ENCODE measurements at regions not wholly inside any gene's neighbourhood (a gene's known extent, or its start where the extent isn't known, plus 50 kb on each side); places are given as distances from the start of the nearest gene placed in this dataset.

DNA sequence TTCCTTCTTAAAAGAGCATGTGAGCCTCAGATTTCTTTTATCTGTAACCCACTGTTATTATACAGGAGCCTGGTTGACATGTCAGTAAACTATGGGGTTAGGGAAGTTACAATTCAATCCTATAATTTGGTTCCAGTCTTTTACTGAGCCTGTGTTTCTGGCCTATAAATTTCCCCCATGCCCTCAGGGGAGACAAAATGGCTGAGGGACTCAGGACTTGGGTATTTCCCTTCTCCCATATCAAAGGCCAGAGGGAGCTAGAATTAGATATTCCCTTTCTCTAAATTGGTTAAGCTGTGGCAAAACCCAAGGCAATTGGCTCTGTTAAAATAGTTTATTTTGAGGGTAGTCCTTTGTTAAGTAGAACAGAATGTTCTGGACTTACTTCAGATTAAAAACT is 823.2 kb downstream of the TLE1 start:
- DNase-seq = no peak

DNA sequence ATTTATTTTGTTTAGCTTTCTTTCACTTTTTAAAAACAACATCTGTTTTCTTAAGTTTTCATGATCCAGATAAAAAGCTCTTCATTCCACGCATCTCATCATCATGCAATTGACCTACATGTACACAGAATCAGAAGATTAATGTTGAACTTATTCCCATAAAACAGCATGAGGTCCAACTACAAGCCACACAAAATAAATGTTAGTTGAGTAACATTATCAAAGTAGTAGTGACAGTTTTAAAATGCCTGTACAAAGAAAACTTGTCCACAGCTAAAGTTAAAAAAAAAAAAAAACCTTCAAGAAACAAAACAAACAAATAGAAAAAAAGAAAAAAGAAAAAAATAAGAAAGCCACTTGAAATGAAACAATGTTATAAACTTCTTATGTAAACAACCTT is 846.3 kb downstream of the TLE1 start:
- no peak overlapping the region for H3K27ac ChIP-seq (ENCODE audit: insufficient read depth, low read length, poor library complexity, severe bottlenecking)
- no peak overlapping the region for H3K4me3 ChIP-seq (ENCODE audit: insufficient read depth, low read depth, low read length, poor library complexity, severe bottlenecking)
- no peak for DNase-seq
- H3K36me3 ChIP-seq (ENCODE audit: control insufficient read depth, insufficient read depth, low read length) = no peaks in the 10 kb centered on the region
- H3K9me3 ChIP-seq (ENCODE audit: control insufficient read depth, low read length) = no peaks in the 10 kb centered on the region
- H3K4me1 ChIP-seq (ENCODE audit: control insufficient read depth, insufficient read depth, low read length, poor library complexity, severe bottlenecking) = no peaks in the 10 kb centered on the region
- no peaks in the 10 kb centered on the region for H3K27me3 ChIP-seq (replicated peaks; ENCODE audit: control insufficient read depth, insufficient read depth, low read length, poor library complexity, severe bottlenecking)

More for the DNA sequence above, 823.2 kb downstream of the TLE1 start:
- H3K4me3 ChIP-seq (ENCODE audit: insufficient read depth, low read depth, low read length, poor library complexity, severe bottlenecking) = no peak overlapping the region
- no peaks in the 10 kb centered on the region for H3K4me1 ChIP-seq (ENCODE audit: control insufficient read depth, insufficient read depth, low read length, poor library complexity, severe bottlenecking)
- H3K27ac ChIP-seq (ENCODE audit: insufficient read depth, low read length, poor library complexity, severe bottlenecking) = no peak overlapping the region
- H3K36me3 ChIP-seq (ENCODE audit: control insufficient read depth, insufficient read depth, low read length) = no peaks in the 10 kb centered on the region
- no peaks in the 10 kb centered on the region for H3K9me3 ChIP-seq (ENCODE audit: control insufficient read depth, low read length)
- no peaks in the 10 kb centered on the region for H3K27me3 ChIP-seq (replicated peaks; ENCODE audit: control insufficient read depth, insufficient read depth, low read length, poor library complexity, severe bottlenecking)

DNA sequence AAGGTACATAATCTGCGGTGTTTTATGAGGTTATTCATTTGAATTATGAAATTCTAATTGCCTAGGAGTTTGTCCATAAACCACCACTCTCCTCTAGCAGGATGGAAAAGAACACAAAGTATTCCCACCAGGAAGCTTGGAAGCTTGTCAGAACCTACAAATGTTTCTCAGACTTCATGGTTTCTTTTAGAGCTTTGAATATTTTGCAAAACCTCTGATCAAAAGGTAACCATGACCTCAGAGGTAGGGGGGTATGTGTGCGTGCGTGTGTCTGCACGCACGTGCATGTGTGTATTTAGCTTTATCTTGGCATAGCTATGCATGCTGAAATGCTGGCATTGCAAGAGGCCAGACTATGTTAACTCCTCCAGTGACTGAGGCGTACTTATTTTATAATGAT is 847.0 kb downstream of the TLE1 start:
- Histone ChIP-seq H3K36me3 (ENCODE audit: control insufficient read depth, insufficient read depth, low read length) (no peaks in the 10 kb centered on the region), H3K27me3 (replicated peaks; ENCODE audit: control insufficient read depth, insufficient read depth, low read length, poor library complexity, severe bottlenecking) (no peaks in the 10 kb centered on the region), H3K27ac (ENCODE audit: insufficient read depth, low read length, poor library complexity, severe bottlenecking) (no peak overlapping the region), H3K4me3 (ENCODE audit: insufficient read depth, low read depth, low read length, poor library complexity, severe bottlenecking) (no peak overlapping the region), H3K9me3 (ENCODE audit: control insufficient read depth, low read length) (no peaks in the 10 kb centered on the region), H3K4me1 (ENCODE audit: control insufficient read depth, insufficient read depth, low read length, poor library complexity, severe bottlenecking) (no peaks in the 10 kb centered on the region)
- DNase-seq = no peak

DNA sequence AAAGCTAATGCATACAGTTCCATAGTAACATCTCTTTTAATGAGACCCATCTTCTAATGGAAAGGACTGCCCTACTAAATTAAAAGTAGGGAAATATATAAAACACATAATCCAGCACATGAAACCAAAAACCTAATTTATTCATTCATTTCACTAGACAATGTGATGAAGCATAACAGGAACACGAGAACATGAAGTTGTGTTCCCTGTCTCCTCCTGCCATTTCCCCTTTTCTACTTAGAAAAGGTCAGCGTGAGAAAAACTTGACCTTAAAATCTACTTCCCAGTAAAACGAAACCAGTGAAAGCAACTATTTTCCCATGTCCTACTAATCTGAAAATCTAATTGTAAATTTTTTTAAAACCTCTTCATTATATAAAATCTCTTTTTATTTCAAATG is 847.5 kb downstream of the TLE1 start:
- H3K9me3 ChIP-seq (ENCODE audit: control insufficient read depth, low read length) = no peaks in the 10 kb centered on the region
- H3K36me3 ChIP-seq (ENCODE audit: control insufficient read depth, insufficient read depth, low read length) = no peaks in the 10 kb centered on the region
- no peaks in the 10 kb centered on the region for H3K27me3 ChIP-seq (replicated peaks; ENCODE audit: control insufficient read depth, insufficient read depth, low read length, poor library complexity, severe bottlenecking)
- H3K4me3 ChIP-seq (ENCODE audit: insufficient read depth, low read depth, low read length, poor library complexity, severe bottlenecking) = no peak overlapping the region
- H3K4me1 ChIP-seq (ENCODE audit: control insufficient read depth, insufficient read depth, low read length, poor library complexity, severe bottlenecking) = no peaks in the 10 kb centered on the region
- H3K27ac ChIP-seq (ENCODE audit: insufficient read depth, low read length, poor library complexity, severe bottlenecking) = no peak overlapping the region
- DNase-seq = no peak

- H3K4me3 ChIP-seq (ENCODE audit: insufficient read depth, low read depth, low read length, poor library complexity, severe bottlenecking) = no peak overlapping the region
- H3K9me3 ChIP-seq (ENCODE audit: control insufficient read depth, low read length) = no peaks in the 10 kb centered on the region
- no peaks in the 10 kb centered on the region for H3K27me3 ChIP-seq (replicated peaks; ENCODE audit: control insufficient read depth, insufficient read depth, low read length, poor library complexity, severe bottlenecking)
- no peaks in the 10 kb centered on the region for H3K36me3 ChIP-seq (ENCODE audit: control insufficient read depth, insufficient read depth, low read length)
- H3K4me1 ChIP-seq (ENCODE audit: control insufficient read depth, insufficient read depth, low read length, poor library complexity, severe bottlenecking) = no peaks in the 10 kb centered on the region
- no peak overlapping the region for H3K27ac ChIP-seq (ENCODE audit: insufficient read depth, low read length, poor library complexity, severe bottlenecking)
- DNase-seq = no peak
Observed at GRCh38 chr9:80839821-80840675, 849.3 kb downstream of the TLE1 start.

DNA sequence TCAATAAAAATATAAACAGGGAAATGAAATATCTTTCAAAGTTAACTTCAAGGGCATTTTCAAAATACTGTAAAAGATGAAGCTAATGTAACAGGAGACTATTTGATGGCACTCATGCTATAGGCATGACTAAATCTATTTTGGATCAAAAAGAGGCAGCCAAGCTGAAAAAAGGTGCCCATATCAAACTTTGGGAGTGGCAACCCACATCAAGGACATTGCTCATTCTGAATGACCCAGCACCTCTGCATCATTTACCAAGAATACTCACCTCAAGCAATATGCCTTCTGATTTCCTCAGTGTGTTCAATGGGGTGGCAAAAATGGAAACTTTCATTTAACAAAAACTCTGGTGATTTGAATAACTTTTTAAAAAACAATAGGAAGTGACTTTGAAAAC is 853.3 kb downstream of the TLE1 start:
- H3K27ac ChIP-seq (ENCODE audit: insufficient read depth, low read length, poor library complexity, severe bottlenecking) = no peak overlapping the region
- DNase-seq = no peak
- H3K4me1 ChIP-seq (ENCODE audit: control insufficient read depth, insufficient read depth, low read length, poor library complexity, severe bottlenecking) = no peaks in the 10 kb centered on the region
- no peaks in the 10 kb centered on the region for H3K27me3 ChIP-seq (replicated peaks; ENCODE audit: control insufficient read depth, insufficient read depth, low read length, poor library complexity, severe bottlenecking)
- H3K36me3 ChIP-seq (ENCODE audit: control insufficient read depth, insufficient read depth, low read length) = no peaks in the 10 kb centered on the region
- H3K4me3 ChIP-seq (ENCODE audit: insufficient read depth, low read depth, low read length, poor library complexity, severe bottlenecking) = no peak overlapping the region
- no peaks in the 10 kb centered on the region for H3K9me3 ChIP-seq (ENCODE audit: control insufficient read depth, low read length)

- Histone ChIP-seq H3K36me3 (ENCODE audit: control insufficient read depth, insufficient read depth, low read length) (no peaks in the 10 kb centered on the region), H3K27ac (ENCODE audit: insufficient read depth, low read length, poor library complexity, severe bottlenecking) (no peak overlapping the region), H3K4me1 (ENCODE audit: control insufficient read depth, insufficient read depth, low read length, poor library complexity, severe bottlenecking) (no peaks in the 10 kb centered on the region), H3K4me3 (ENCODE audit: insufficient read depth, low read depth, low read length, poor library complexity, severe bottlenecking) (no peak overlapping the region), H3K27me3 (replicated peaks; ENCODE audit: control insufficient read depth, insufficient read depth, low read length, poor library complexity, severe bottlenecking) (no peaks in the 10 kb centered on the region), H3K9me3 (ENCODE audit: control insufficient read depth, low read length) (no peaks in the 10 kb centered on the region)
- DNase-seq = no peak
Observed at GRCh38 chr9:80831751-80832150, 857.6 kb downstream of the TLE1 start.

DNA sequence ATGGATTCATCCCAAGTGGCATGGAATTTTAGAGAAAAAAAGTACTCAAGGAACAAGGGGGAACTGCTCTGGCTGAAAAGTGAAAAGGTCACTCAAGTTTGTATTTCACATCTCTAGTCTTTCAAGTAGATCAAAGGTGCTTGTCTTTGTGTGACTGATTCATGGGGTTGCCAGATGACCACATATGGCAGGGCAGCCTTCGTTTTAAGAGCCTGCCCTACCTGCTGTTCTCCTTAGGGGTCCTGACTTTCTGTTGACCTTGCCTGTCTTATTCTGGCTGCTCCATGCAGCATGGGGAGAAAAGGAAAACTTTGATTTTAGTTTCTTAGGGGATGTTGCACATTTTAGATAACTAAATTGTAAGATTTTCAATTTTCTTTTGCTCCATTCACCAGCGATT is 877.7 kb downstream of the TLE1 start:
- no peak overlapping the region for H3K4me3 ChIP-seq (ENCODE audit: insufficient read depth, low read depth, low read length, poor library complexity, severe bottlenecking)
- no peaks in the 10 kb centered on the region for H3K27me3 ChIP-seq (replicated peaks; ENCODE audit: control insufficient read depth, insufficient read depth, low read length, poor library complexity, severe bottlenecking)
- no peaks in the 10 kb centered on the region for H3K9me3 ChIP-seq (ENCODE audit: control insufficient read depth, low read length)
- no peaks in the 10 kb centered on the region for H3K36me3 ChIP-seq (ENCODE audit: control insufficient read depth, insufficient read depth, low read length)
- no peak overlapping the region for H3K27ac ChIP-seq (ENCODE audit: insufficient read depth, low read length, poor library complexity, severe bottlenecking)
- H3K4me1 ChIP-seq (ENCODE audit: control insufficient read depth, insufficient read depth, low read length, poor library complexity, severe bottlenecking) = no peaks in the 10 kb centered on the region
- no peak for DNase-seq

DNA sequence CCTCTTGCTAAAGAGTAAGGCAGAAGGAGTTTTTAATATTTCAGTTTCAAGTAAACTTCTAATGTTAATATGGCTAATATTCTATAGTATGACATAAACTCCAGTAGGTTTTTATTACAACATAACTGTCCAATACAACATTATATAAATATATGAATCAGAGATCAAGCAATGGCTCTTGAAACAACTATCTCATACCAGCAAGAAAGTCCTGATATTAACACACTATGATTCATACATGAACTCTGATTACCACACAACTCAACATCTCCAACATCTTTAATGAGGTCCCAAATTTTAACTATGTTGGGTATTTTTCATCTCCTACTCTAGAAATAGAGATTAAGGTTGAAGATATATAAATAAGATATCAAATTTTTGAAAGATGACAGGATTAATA is 878.3 kb downstream of the TLE1 start:
- Histone ChIP-seq H3K27me3 (replicated peaks; ENCODE audit: control insufficient read depth, insufficient read depth, low read length, poor library complexity, severe bottlenecking) (no peaks in the 10 kb centered on the region), H3K4me1 (ENCODE audit: control insufficient read depth, insufficient read depth, low read length, poor library complexity, severe bottlenecking) (no peaks in the 10 kb centered on the region), H3K4me3 (ENCODE audit: insufficient read depth, low read depth, low read length, poor library complexity, severe bottlenecking) (no peak overlapping the region), H3K36me3 (ENCODE audit: control insufficient read depth, insufficient read depth, low read length) (no peaks in the 10 kb centered on the region), H3K27ac (ENCODE audit: insufficient read depth, low read length, poor library complexity, severe bottlenecking) (no peak overlapping the region), H3K9me3 (ENCODE audit: control insufficient read depth, low read length) (no peaks in the 10 kb centered on the region)
- no peak for DNase-seq

GRCh38 chr9:80806671-80807070 is 882.7 kb downstream of the TLE1 start:
- Histone ChIP-seq H3K36me3 (ENCODE audit: control insufficient read depth, insufficient read depth, low read length) (no peaks in the 10 kb centered on the region), H3K4me1 (ENCODE audit: control insufficient read depth, insufficient read depth, low read length, poor library complexity, severe bottlenecking) (no peaks in the 10 kb centered on the region), H3K27ac (ENCODE audit: insufficient read depth, low read length, poor library complexity, severe bottlenecking) (no peak overlapping the region), H3K4me3 (ENCODE audit: insufficient read depth, low read depth, low read length, poor library complexity, severe bottlenecking) (no peak overlapping the region), H3K27me3 (replicated peaks; ENCODE audit: control insufficient read depth, insufficient read depth, low read length, poor library complexity, severe bottlenecking) (no peaks in the 10 kb centered on the region), H3K9me3 (ENCODE audit: control insufficient read depth, low read length) (no peaks in the 10 kb centered on the region)
- no peak for DNase-seq
